H1 (cell line): ENCODE measurements at regions not wholly inside any gene's neighbourhood (a gene's known extent, or its start where the extent isn't known, plus 50 kb on each side); places are given as distances from the start of the nearest gene placed in this dataset.

Source experiments
- CTCF ChIA-PET: fragments of 300-600 bp; sonication (Branson Sonifier 250); formaldehyde crosslinking; loops from one replicate; lab custom pipeline; 2021; ENCODE audit not compliant: partially characterized antibody; lab: Charles Lee
- POLR2A ChIA-PET: fragments of 300-600 bp; sonication (Branson Sonifier 250); formaldehyde crosslinking; loops from one replicate; lab custom pipeline; 2021; ENCODE audit warnings: inconsistent platforms; ENCODE audit not compliant: partially characterized antibody; lab: Charles Lee
- DNase-seq, 2 experiments: peaks; one replicate each; pipeline versions ENCODE4 v3.0.0 to v3.0.0-alpha.2; 2010 to 2022; ENCODE audit warnings: low spot score in 2 of 2, low read depth in 1 of 2, mixed read lengths in 1 of 2
- FAIRE-seq: peaks from 2 replicates; lab custom pipeline; 2011; peaks lifted over from hg19 to GRCh38; lab: Jason Lieb, UNC
- H2AFZ ChIP-seq: 2 replicates; pipeline ENCODE4 v1.8.1; 2012; ENCODE audit warnings: low read length, inconsistent platforms
- H2AK5ac ChIP-seq: 2 replicates; pipeline ENCODE4 v1.6.1; 2013; ENCODE audit warnings: low read depth, low read length
- H2BK120ac ChIP-seq: replicated peaks from 2 replicates; pipeline ENCODE3; 2013; ENCODE audit warnings: low read depth, low read length, inconsistent platforms
- H2BK12ac ChIP-seq: 2 replicates; pipeline ENCODE4 v1.6.1; 2013; ENCODE audit warnings: low read depth, low read length
- H2BK15ac ChIP-seq: 2 replicates; pipeline ENCODE4 v1.6.1; 2013; ENCODE audit warnings: low read length
- H2BK20ac ChIP-seq: 2 replicates; pipeline ENCODE4 v1.6.1; 2013; ENCODE audit warnings: low read length
- H2BK5ac ChIP-seq: 2 replicates; pipeline ENCODE4 v1.6.1; 2013; ENCODE audit warnings: low read depth, low read length
- H3K14ac ChIP-seq: 2 replicates; pipeline ENCODE4 v1.6.1; 2013; ENCODE audit warnings: inconsistent platforms; ENCODE audit not compliant: insufficient read length
- H3K18ac ChIP-seq: 2 replicates; pipeline ENCODE4 v1.6.1; 2013; ENCODE audit warnings: low read length; ENCODE audit errors: extremely low read depth
- H3K23ac ChIP-seq: 2 replicates; pipeline ENCODE4 v1.6.1; 2013; ENCODE audit warnings: inconsistent platforms; ENCODE audit not compliant: insufficient read length
- H3K23me2 ChIP-seq: 2 replicates; pipeline ENCODE4 v1.6.1; 2013; ENCODE audit warnings: low read depth, low read length
- H3K27ac ChIP-seq: 2 replicates; pipeline ENCODE4 v1.6.1; 2011; ENCODE audit warnings: low read depth, low read length, inconsistent platforms
- H3K27me3 ChIP-seq, 4 experiments: replicated peaks in 1 of 4; 1 replicate in 1 of 4; 2 replicates in 3 of 4; pipeline versions ENCODE4 v1.6.1 to v1.8.1; 2011 to 2013; ENCODE audit warnings: low read length in 3 of 4, mild to moderate bottlenecking in 3 of 4, inconsistent platforms in 2 of 4, mixed read lengths in 2 of 4, moderate library complexity in 1 of 4; ENCODE audit not compliant: control insufficient read depth in 3 of 4, insufficient read depth in 3 of 4; ENCODE audit errors: extremely low read depth in 1 of 4
- H3K36me3 ChIP-seq, 4 experiments: 2 replicates each; pipeline versions ENCODE4 v1.6.1 to v1.8.1; 2011 to 2013; ENCODE audit warnings: mild to moderate bottlenecking in 4 of 4, low read length in 3 of 4, moderate library complexity in 2 of 4, control low read depth in 1 of 4, inconsistent platforms in 1 of 4; ENCODE audit not compliant: insufficient read depth in 4 of 4, control insufficient read depth in 2 of 4
- H3K4ac ChIP-seq: replicated peaks from 2 replicates; pipeline ENCODE3; 2013; ENCODE audit warnings: low read length, low read depth, mixed read lengths, inconsistent platforms; ENCODE audit not compliant: insufficient read length
- H3K4me1 ChIP-seq, 4 experiments: replicated peaks in 1 of 4; 1 replicate in 1 of 4; 2 replicates in 3 of 4; pipeline versions ENCODE4 v1.6.1 to v1.8.1; 2011 to 2013; ENCODE audit warnings: low read length in 3 of 4, inconsistent platforms in 2 of 4, mixed read lengths in 1 of 4; ENCODE audit not compliant: insufficient read depth in 4 of 4, control insufficient read depth in 3 of 4
- H3K4me2 ChIP-seq, 2 experiments: 2 replicates each; pipeline versions ENCODE4 v1.6.1 to v1.8.1; 2011 to 2013; ENCODE audit warnings: low read depth in 2 of 2, low read length in 2 of 2, control low read depth in 1 of 2, inconsistent platforms in 1 of 2, mild to moderate bottlenecking in 1 of 2; ENCODE audit not compliant: insufficient read depth in 1 of 2
- H3K4me3 ChIP-seq, 4 experiments: fragments of 200-600, 300-600 bp in 1 of 4; sonication (generic), shearing (Covaris generic), sonication (Bioruptor Twin) in 1 of 4; 2 replicates each; pipeline versions ENCODE4 v1.5.1 to v1.8.1; 2011 to 2016; ENCODE audit warnings: low read length in 4 of 4, low read depth in 3 of 4, control low read depth in 2 of 4, inconsistent platforms in 2 of 4, mild to moderate bottlenecking in 2 of 4, mixed read lengths in 1 of 4, moderate library complexity in 1 of 4; ENCODE audit not compliant: insufficient read depth in 2 of 4; ENCODE audit errors: extremely low read depth in 1 of 4
- H3K56ac ChIP-seq: replicated peaks from 2 replicates; pipeline ENCODE3; 2013; ENCODE audit warnings: low read depth, mild to moderate bottlenecking, mixed read lengths, low read length, inconsistent platforms; ENCODE audit not compliant: insufficient read length
- H3K79me1 ChIP-seq: 2 replicates; pipeline ENCODE4 v1.6.1; 2013; ENCODE audit warnings: low read depth, low read length, control low read depth
- H3K79me2 ChIP-seq, 2 experiments: 2 replicates each; pipeline versions ENCODE4 v1.6.1 to v1.8.1; 2012 to 2013; ENCODE audit warnings: low read length in 2 of 2, mild to moderate bottlenecking in 2 of 2, inconsistent platforms in 1 of 2; ENCODE audit not compliant: insufficient read depth in 2 of 2, control insufficient read depth in 1 of 2
- H3K9ac ChIP-seq, 4 experiments: replicated peaks in 1 of 4; 1 replicate in 1 of 4; 2 replicates in 3 of 4; pipeline versions ENCODE4 v1.6.1 to v1.8.1; 2011 to 2013; ENCODE audit warnings: low read depth in 3 of 4, low read length in 3 of 4, control low read depth in 2 of 4, mild to moderate bottlenecking in 2 of 4, moderate library complexity in 2 of 4, inconsistent platforms in 1 of 4; ENCODE audit errors: extremely low read depth in 1 of 4
- H3K9me3 ChIP-seq, 2 experiments: 2 replicates each; pipeline versions ENCODE4 v1.6.1 to v1.8.1; 2012 to 2013; ENCODE audit warnings: mild to moderate bottlenecking in 2 of 2, moderate library complexity in 2 of 2, control low read depth in 1 of 2, inconsistent platforms in 1 of 2, low read depth in 1 of 2, low read length in 1 of 2, mixed read lengths in 1 of 2; ENCODE audit not compliant: insufficient read depth in 2 of 2
- H4K20me1 ChIP-seq, 2 experiments: replicated peaks in 1 of 2; 2 replicates each; pipeline versions ENCODE3 to v1.8.1; 2011 to 2013; ENCODE audit warnings: inconsistent platforms in 2 of 2, low read length in 2 of 2, mild to moderate bottlenecking in 1 of 2; ENCODE audit not compliant: insufficient read depth in 2 of 2, control insufficient read depth in 1 of 2
- H4K5ac ChIP-seq: 2 replicates; pipeline ENCODE4 v1.6.1; 2013; ENCODE audit warnings: low read length, low read depth, mixed read lengths, inconsistent platforms; ENCODE audit not compliant: insufficient read length
- H4K8ac ChIP-seq: 2 replicates; pipeline ENCODE4 v1.8.0; 2013; ENCODE audit warnings: mild to moderate bottlenecking, moderate library complexity, low read length, inconsistent platforms; ENCODE audit not compliant: insufficient read depth; ENCODE audit errors: extremely low read depth
- H4K91ac ChIP-seq: replicated peaks from 2 replicates; pipeline ENCODE3; 2013; ENCODE audit warnings: low read length, mixed read lengths, inconsistent platforms; ENCODE audit not compliant: insufficient read length
- ASH2L ChIP-seq: fragments of 200-600, 300-600 bp; sonication (generic); IDR thresholded peaks from one replicate; pipeline ENCODE4 v1.7.1; 2017; ENCODE audit warnings: low read length
- BACH1 ChIP-seq: IDR thresholded peaks from 2 replicates; pipeline ENCODE4 v1.6.1; 2012; ENCODE audit warnings: low read length, improper control_type of control experiment
- CHD2 ChIP-seq: IDR thresholded peaks from 2 replicates; pipeline ENCODE4 v1.6.1; 2012; ENCODE audit warnings: low read length, improper control_type of control experiment
- E2F6 ChIP-seq: IDR thresholded peaks from 2 replicates; pipeline ENCODE4 v1.6.1; 2012; ENCODE audit warnings: inconsistent platforms
- GABPA ChIP-seq: IDR thresholded peaks from 2 replicates; pipeline ENCODE4 v1.6.1; 2011; ENCODE audit warnings: mild to moderate bottlenecking, low read length, moderate library complexity, borderline replicate concordance; ENCODE audit not compliant: insufficient read depth
- GTF2F1 ChIP-seq: IDR thresholded peaks from 2 replicates; pipeline ENCODE4 v1.6.1; 2012; ENCODE audit warnings: low read depth, low read length, improper control_type of control experiment, borderline replicate concordance
- KDM5A ChIP-seq: fragments of 200-600 bp; IDR thresholded peaks from 2 replicates; pipeline ENCODE4 v1.7.1; 2012; ENCODE audit warnings: mild to moderate bottlenecking, low read length, inconsistent platforms, mixed read lengths
- POLR2AphosphoS5 ChIP-seq: IDR thresholded peaks from 2 replicates; pipeline ENCODE4 v1.6.1; 2011; ENCODE audit warnings: low read depth, low read length
- POU5F1 ChIP-seq: IDR thresholded peaks from 2 replicates; pipeline ENCODE4 v1.6.1; 2011; ENCODE audit warnings: low read depth, mild to moderate bottlenecking, low read length, moderate library complexity
- RBBP5 ChIP-seq: IDR thresholded peaks from 2 replicates; pipeline ENCODE4 v1.7.1; 2012; ENCODE audit warnings: low read depth, mild to moderate bottlenecking, inconsistent platforms, low read length, moderate library complexity, borderline replicate concordance
- SUZ12 ChIP-seq: fragments of 200-600 bp; sonication (generic); IDR thresholded peaks from 2 replicates; pipeline ENCODE4 v1.6.1; 2012; ENCODE audit warnings: mild to moderate bottlenecking, inconsistent platforms, low read length, moderate library complexity, mixed read lengths
- TEAD4 ChIP-seq: IDR thresholded peaks from 2 replicates; pipeline ENCODE4 v1.6.1; 2012; ENCODE audit warnings: low read depth, low read length, inconsistent platforms, mixed read lengths
- TF ChIP-seq, protein P1 (sequence below): IDR thresholded peaks from 2 replicates; pipeline ENCODE4 v1.6.1; 2012; ENCODE audit warnings: low read length, inconsistent platforms
- TF ChIP-seq, protein P2 (sequence below): IDR thresholded peaks from 2 replicates; pipeline ENCODE4 v1.6.1; 2012; ENCODE audit warnings: inconsistent platforms

GRCh38 chr6:14459315-14459714 is 341.7 kb downstream of the CD83 start:
- Histone ChIP-seq H3K79me2 (no peaks in the 10 kb centered on the region), H4K5ac (no peak overlapping the region), H3K27me3 (no peaks in the 10 kb centered on the region), H3K79me1 (no peaks in the 10 kb centered on the region), H3K4me3 (no peak overlapping the region), H4K8ac (no peak overlapping the region), H2BK12ac (no peak overlapping the region), H3K14ac (no peak overlapping the region), H3K23me2 (no peaks in the 10 kb centered on the region), H2BK15ac (no peak overlapping the region), H2BK5ac (no peak overlapping the region), H4K91ac (no peak overlapping the region), H3K9me3 (peaks cover 0 to 6% of the 10 kb centered on the region in 2 experiments; a peak in 1 of 4 replicates), H4K20me1 (no peaks in the 10 kb centered on the region), H3K4me2 (no peak overlapping the region), H3K36me3 (no peaks in the 10 kb centered on the region), H3K4me1 (peaks cover 0 to 3% (median 0%) of the 10 kb centered on the region in 4 experiments; a peak in 1 of 7 replicates), H3K18ac (no peak overlapping the region), H3K27ac (no peak overlapping the region), H3K9ac (no peak overlapping the region), H2AFZ (no peak overlapping the region), H3K23ac (no peak overlapping the region), H2AK5ac (no peak overlapping the region), H2BK120ac (no peak overlapping the region), H3K56ac (no peak overlapping the region), H2BK20ac (no peak overlapping the region), H3K4ac (no peak overlapping the region)
- no peak for FAIRE-seq
- POLR2A ChIA-PET: no interaction called here
- CTCF ChIA-PET: no interaction called here
- DNase-seq: no peak
- TF ChIP-seq, protein P1, sequence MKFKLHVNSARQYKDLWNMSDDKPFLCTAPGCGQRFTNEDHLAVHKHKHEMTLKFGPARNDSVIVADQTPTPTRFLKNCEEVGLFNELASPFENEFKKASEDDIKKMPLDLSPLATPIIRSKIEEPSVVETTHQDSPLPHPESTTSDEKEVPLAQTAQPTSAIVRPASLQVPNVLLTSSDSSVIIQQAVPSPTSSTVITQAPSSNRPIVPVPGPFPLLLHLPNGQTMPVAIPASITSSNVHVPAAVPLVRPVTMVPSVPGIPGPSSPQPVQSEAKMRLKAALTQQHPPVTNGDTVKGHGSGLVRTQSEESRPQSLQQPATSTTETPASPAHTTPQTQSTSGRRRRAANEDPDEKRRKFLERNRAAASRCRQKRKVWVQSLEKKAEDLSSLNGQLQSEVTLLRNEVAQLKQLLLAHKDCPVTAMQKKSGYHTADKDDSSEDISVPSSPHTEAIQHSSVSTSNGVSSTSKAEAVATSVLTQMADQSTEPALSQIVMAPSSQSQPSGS: no peak
- TF ChIP-seq GABPA (no peak), BACH1 (no peak), RBBP5 (no peak), GTF2F1 (no peak), KDM5A (no peak), ASH2L (no peak), SUZ12 (no peak), POLR2AphosphoS5 (no peak), TEAD4 (no peak), POU5F1 (no peak), CHD2 (no peak), E2F6 (no peak)
- TF ChIP-seq, protein P2, sequence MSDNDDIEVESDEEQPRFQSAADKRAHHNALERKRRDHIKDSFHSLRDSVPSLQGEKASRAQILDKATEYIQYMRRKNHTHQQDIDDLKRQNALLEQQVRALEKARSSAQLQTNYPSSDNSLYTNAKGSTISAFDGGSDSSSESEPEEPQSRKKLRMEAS: no peak
